ENCODE measurements at regions not wholly inside any gene's neighbourhood (a gene's known extent, or its start where the extent isn't known, plus 50 kb on each side); places are given as distances from the start of the nearest gene placed in this dataset.

GRCh38 chr5:97745817-97746216 is 562.8 kb upstream of the RIOK2 start:
- Mint-ChIP-seq H3K4me3 (no peak overlapping the region), H3K9me3 (peaks cover 4% of the 10 kb centered on the region; the same call in 1 of the 2 replicates), H3K36me3 (ENCODE audit: low read depth) (peaks cover 10% of the 10 kb centered on the region), H3K27me3 (ENCODE audit: insufficient read depth) (no peaks in the 10 kb centered on the region), H3K27ac (no peak overlapping the region), H3K4me1 (ENCODE audit: low read depth) (no peaks in the 10 kb centered on the region)
- no peak for TF ChIP-seq CTCF (IDR thresholded peaks at IDR 0.05)
- no peak for DNase-seq

- Mint-ChIP-seq H3K4me3 (no peak overlapping the region), H3K9me3 (peaks cover 4% of the 10 kb centered on the region; the same call in 1 of the 2 replicates), H3K27ac (no peak overlapping the region), H3K27me3 (ENCODE audit: insufficient read depth) (no peaks in the 10 kb centered on the region), H3K36me3 (ENCODE audit: low read depth) (peaks cover 4% of the 10 kb centered on the region; the same call in 1 of the 2 replicates), H3K4me1 (ENCODE audit: low read depth) (no peaks in the 10 kb centered on the region)
- DNase-seq, result no peak
- TF ChIP-seq CTCF (IDR thresholded peaks at IDR 0.05), result no peak
These were observed 567.5 kb upstream of the RIOK2 start for GRCh38 chr5:97750576-97750975.

GRCh38 chr5:97751540-97751939 is 568.5 kb upstream of the RIOK2 start:
- no peaks in the 10 kb centered on the region for H3K36me3 Mint-ChIP-seq (ENCODE audit: low read depth)
- H3K27me3 Mint-ChIP-seq (ENCODE audit: insufficient read depth), result no peaks in the 10 kb centered on the region

GRCh38 chr5:97752871-97753270 is 569.8 kb upstream of the RIOK2 start:
- H3K9me3 Mint-ChIP-seq, result no peaks in the 10 kb centered on the region
- no peak overlapping the region for H3K4me3 Mint-ChIP-seq
- no peak overlapping the region for H3K27ac Mint-ChIP-seq
- no peaks in the 10 kb centered on the region for H3K4me1 Mint-ChIP-seq (ENCODE audit: low read depth)
- H3K36me3 Mint-ChIP-seq (ENCODE audit: low read depth), result no peaks in the 10 kb centered on the region
- DNase-seq, result no peak
- no peaks in the 10 kb centered on the region for H3K27me3 Mint-ChIP-seq (ENCODE audit: insufficient read depth)
- no peak for TF ChIP-seq CTCF (IDR thresholded peaks at IDR 0.05)

More at GRCh38 chr5:97751540-97751939, 568.5 kb upstream of the RIOK2 start:
- no peaks in the 10 kb centered on the region for H3K9me3 Mint-ChIP-seq
- no peak overlapping the region for H3K27ac Mint-ChIP-seq
- no peaks in the 10 kb centered on the region for H3K4me1 Mint-ChIP-seq (ENCODE audit: low read depth)
- DNase-seq, result no peak
- TF ChIP-seq CTCF (IDR thresholded peaks at IDR 0.05), result no peak
- H3K4me3 Mint-ChIP-seq, result no peak overlapping the region

GRCh38 chr5:97762483-97762882 is 579.4 kb upstream of the RIOK2 start:
- DNase-seq, result no peak
- no peak for TF ChIP-seq CTCF (IDR thresholded peaks at IDR 0.05)
- no peak overlapping the region for H3K27ac Mint-ChIP-seq
- no peaks in the 10 kb centered on the region for H3K9me3 Mint-ChIP-seq
- H3K36me3 Mint-ChIP-seq (ENCODE audit: low read depth), result no peaks in the 10 kb centered on the region
- no peak overlapping the region for H3K4me3 Mint-ChIP-seq
- H3K27me3 Mint-ChIP-seq (ENCODE audit: insufficient read depth), result no peaks in the 10 kb centered on the region
- H3K4me1 Mint-ChIP-seq (ENCODE audit: low read depth), result peaks cover 13% of the 10 kb centered on the region

GRCh38 chr5:97764700-97765099 is 581.7 kb upstream of the RIOK2 start:
- no peak for TF ChIP-seq CTCF (IDR thresholded peaks at IDR 0.05)
- H3K4me3 Mint-ChIP-seq, result no peak overlapping the region
- H3K27ac Mint-ChIP-seq, result no peak overlapping the region
- DNase-seq, result peak; percentile 57
- H3K9me3 Mint-ChIP-seq, result peaks cover 6% of the 10 kb centered on the region; the same call in 1 of the 2 replicates
- H3K27me3 Mint-ChIP-seq (ENCODE audit: insufficient read depth), result peaks cover 1% of the 10 kb centered on the region; the same call in 1 of the 2 replicates
- H3K4me1 Mint-ChIP-seq (ENCODE audit: low read depth), result peaks cover 13% of the 10 kb centered on the region
- no peaks in the 10 kb centered on the region for H3K36me3 Mint-ChIP-seq (ENCODE audit: low read depth)

All from HFFc6 (cell line).